Endometrial microvascular endothelial cells (primary cell): ENCODE measurements at regions not wholly inside any gene's neighbourhood (a gene's known extent, or its start where the extent isn't known, plus 50 kb on each side); places are given as distances from the start of the nearest gene placed in this dataset.

ENCODE experiments used
- in situ Hi-C: cut with HindIII; loops from 2 replicates; pipeline ENCODE4 v1.10.0; 2017; ENCODE audit warnings: low sequenced_read_pairs, low pct_unique_long_range_greater_than_20kb; ENCODE audit errors: inconsistent ontology term

- in situ Hi-C loops: loop anchor here (10.0 kb wide), 1 partner anchor 183 kb away; the partner anchor contains the start of gene FOXL1
Observed at GRCh38 chr16:86757704-86758040, 179.3 kb downstream of the FOXL1 start.

- in situ Hi-C loops: loop anchor here (10.0 kb wide), 1 partner anchor 184 kb away; the partner anchor contains the start of gene FOXL1
Observed at GRCh38 chr16:86758932-86759331, 180.6 kb downstream of the FOXL1 start.

- in situ Hi-C loops: no loop called here
Observed at GRCh38 chr16:86761111-86762031, 183.0 kb downstream of the FOXL1 start.

GRCh38 chr16:86762095-86762494 lies 183.7 kb downstream of the FOXL1 start:
- in situ Hi-C loops: no loop called here

- in situ Hi-C loops: no loop called here
Observed at GRCh38 chr16:86763819-86764218, 185.5 kb downstream of the FOXL1 start.

- in situ Hi-C loops: no loop called here
Observed at GRCh38 chr16:86764551-86764950, 186.2 kb downstream of the FOXL1 start.

GRCh38 chr16:86765389-86766026 lies 187.2 kb downstream of the FOXL1 start:
- in situ Hi-C loops: no loop called here

- in situ Hi-C loops: no loop called here
Observed at GRCh38 chr16:86766700-86767099, 188.4 kb downstream of the FOXL1 start.

GRCh38 chr16:86768228-86768791 lies 190.0 kb downstream of the FOXL1 start:
- in situ Hi-C loops: no loop called here

- in situ Hi-C loops: no loop called here
Observed at GRCh38 chr16:86768999-86769398, 190.7 kb downstream of the FOXL1 start.

- in situ Hi-C loops: no loop called here
Observed at GRCh38 chr16:86771506-86772460, 193.4 kb downstream of the FOXL1 start.

- in situ Hi-C loops: no loop called here
Observed at GRCh38 chr16:86772671-86773353, 194.5 kb downstream of the FOXL1 start.

GRCh38 chr16:86773354-86773715 lies 195.0 kb downstream of the FOXL1 start:
- in situ Hi-C loops: no loop called here

- in situ Hi-C loops: no loop called here
Observed at GRCh38 chr16:86774931-86775330, 196.6 kb downstream of the FOXL1 start.

- in situ Hi-C loops: no loop called here
Observed at GRCh38 chr16:86775511-86775921, 197.2 kb downstream of the FOXL1 start.

- in situ Hi-C loops: no loop called here
Observed at GRCh38 chr16:86777381-86777946, 199.1 kb downstream of the FOXL1 start.

GRCh38 chr16:86778108-86778745 lies 199.9 kb downstream of the FOXL1 start:
- in situ Hi-C loops: no loop called here

- in situ Hi-C loops: no loop called here
Observed at GRCh38 chr16:86778978-86779377, 200.6 kb downstream of the FOXL1 start.
